ENCODE measurements at regions not wholly inside any gene's neighbourhood (a gene's known extent, or its start where the extent isn't known, plus 50 kb on each side); places are given as distances from the start of the nearest gene placed in this dataset.

DNA sequence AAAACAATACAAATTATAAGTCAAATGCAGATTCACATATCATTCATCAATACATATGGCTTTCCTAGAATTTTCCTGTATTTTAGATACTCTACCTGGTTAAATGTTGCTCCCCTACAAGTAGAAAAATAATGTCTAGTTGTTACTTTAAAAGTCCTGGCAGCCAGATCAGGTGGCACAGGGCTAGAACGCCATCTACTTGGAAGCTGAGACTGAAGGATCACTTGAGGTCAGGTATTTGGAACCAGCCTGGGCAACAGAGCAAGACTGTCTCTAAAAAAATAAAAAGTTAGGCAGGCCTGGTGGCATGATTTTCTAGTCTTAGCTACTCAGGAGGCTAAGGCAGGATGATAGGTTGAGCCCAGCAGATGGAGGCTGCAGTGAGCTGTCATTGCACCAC, 1573.0 kb downstream of the NLGN4Y start:
- H3K36me3 Mint-ChIP-seq (ENCODE audit: low read depth) = peaks cover 10% of the 10 kb centered on the region; the same call in 2 of the 3 replicates
- H3K9me3 Mint-ChIP-seq = no peaks in the 10 kb centered on the region
- ATAC-seq = no peak

More for the DNA sequence above, 1573.0 kb downstream of the NLGN4Y start:
- no peak for DNase-seq (ENCODE audit: low spot score)
- Mint-ChIP-seq H3K27ac (no peak overlapping the region), H3K27me3 (ENCODE audit: insufficient read depth, low read depth, poor library complexity) (no peaks in the 10 kb centered on the region), H3K4me1 (peaks cover 15% of the 10 kb centered on the region; the same call in 2 of the 3 replicates), H3K4me3 (no peak overlapping the region)
- H3K9me2 ChIP-seq (ENCODE audit: insufficient read depth) = no peaks in the 10 kb centered on the region; the same call in 1 of the 2 replicates
- no peaks in the 10 kb centered on the region for H4K20me1 ChIP-seq (replicated peaks; ENCODE audit: insufficient read depth)
- no peak overlapping the region for H3K27ac ChIP-seq (ENCODE audit: low read depth)
- H3K27me3 ChIP-seq (ENCODE audit: insufficient read depth) = no peaks in the 10 kb centered on the region
- H3F3A ChIP-seq (replicated peaks; ENCODE audit: low read depth) = no peaks in the 10 kb centered on the region
- no peak overlapping the region for H3K4me3 ChIP-seq
- no peaks in the 10 kb centered on the region for H3K36me3 ChIP-seq (ENCODE audit: insufficient read depth)
- no peak overlapping the region for H2AFZ ChIP-seq
- peaks cover 18% of the 10 kb centered on the region for H3K4me1 ChIP-seq (ENCODE audit: insufficient read depth)
- H3K4me2 ChIP-seq = no peak overlapping the region
- H3K79me2 ChIP-seq (replicated peaks; ENCODE audit: insufficient read depth) = no peaks in the 10 kb centered on the region
- TF ChIP-seq CREB1 (CRISPR knock-in tag; IDR thresholded peaks at IDR 0.05; ENCODE audit: low read depth) (no peak), ZNF114 (CRISPR knock-in tag; IDR thresholded peaks at IDR 0.05) (no peak), JUNB (IDR thresholded peaks at IDR 0.05; ENCODE audit: unreplicated experiment) (no peak), EZH2phosphoT487 (IDR thresholded peaks at IDR 0.05; ENCODE audit: unreplicated experiment) (no peak), EZH2 (IDR thresholded peaks at IDR 0.05; ENCODE audit: low read depth, unreplicated experiment) (no peak), POLR2AphosphoS5 (IDR thresholded peaks at IDR 0.05; ENCODE audit: low read depth) (no peak), STAT1 (IDR thresholded peaks at IDR 0.05; ENCODE audit: unreplicated experiment) (no peak), ZNF331 (CRISPR knock-in tag; IDR thresholded peaks at IDR 0.05; ENCODE audit: low read depth) (no peak), NANOG (IDR thresholded peaks at IDR 0.05; ENCODE audit: borderline replicate concordance) (no peak)
- TF ChIP-seq, protein P1, sequence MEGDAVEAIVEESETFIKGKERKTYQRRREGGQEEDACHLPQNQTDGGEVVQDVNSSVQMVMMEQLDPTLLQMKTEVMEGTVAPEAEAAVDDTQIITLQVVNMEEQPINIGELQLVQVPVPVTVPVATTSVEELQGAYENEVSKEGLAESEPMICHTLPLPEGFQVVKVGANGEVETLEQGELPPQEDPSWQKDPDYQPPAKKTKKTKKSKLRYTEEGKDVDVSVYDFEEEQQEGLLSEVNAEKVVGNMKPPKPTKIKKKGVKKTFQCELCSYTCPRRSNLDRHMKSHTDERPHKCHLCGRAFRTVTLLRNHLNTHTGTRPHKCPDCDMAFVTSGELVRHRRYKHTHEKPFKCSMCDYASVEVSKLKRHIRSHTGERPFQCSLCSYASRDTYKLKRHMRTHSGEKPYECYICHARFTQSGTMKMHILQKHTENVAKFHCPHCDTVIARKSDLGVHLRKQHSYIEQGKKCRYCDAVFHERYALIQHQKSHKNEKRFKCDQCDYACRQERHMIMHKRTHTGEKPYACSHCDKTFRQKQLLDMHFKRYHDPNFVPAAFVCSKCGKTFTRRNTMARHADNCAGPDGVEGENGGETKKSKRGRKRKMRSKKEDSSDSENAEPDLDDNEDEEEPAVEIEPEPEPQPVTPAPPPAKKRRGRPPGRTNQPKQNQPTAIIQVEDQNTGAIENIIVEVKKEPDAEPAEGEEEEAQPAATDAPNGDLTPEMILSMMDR (conservative IDR thresholded peaks at IDR 0.05; ENCODE audit: low read depth in 2 of 2) = no peak
- TF ChIP-seq, protein P2, sequence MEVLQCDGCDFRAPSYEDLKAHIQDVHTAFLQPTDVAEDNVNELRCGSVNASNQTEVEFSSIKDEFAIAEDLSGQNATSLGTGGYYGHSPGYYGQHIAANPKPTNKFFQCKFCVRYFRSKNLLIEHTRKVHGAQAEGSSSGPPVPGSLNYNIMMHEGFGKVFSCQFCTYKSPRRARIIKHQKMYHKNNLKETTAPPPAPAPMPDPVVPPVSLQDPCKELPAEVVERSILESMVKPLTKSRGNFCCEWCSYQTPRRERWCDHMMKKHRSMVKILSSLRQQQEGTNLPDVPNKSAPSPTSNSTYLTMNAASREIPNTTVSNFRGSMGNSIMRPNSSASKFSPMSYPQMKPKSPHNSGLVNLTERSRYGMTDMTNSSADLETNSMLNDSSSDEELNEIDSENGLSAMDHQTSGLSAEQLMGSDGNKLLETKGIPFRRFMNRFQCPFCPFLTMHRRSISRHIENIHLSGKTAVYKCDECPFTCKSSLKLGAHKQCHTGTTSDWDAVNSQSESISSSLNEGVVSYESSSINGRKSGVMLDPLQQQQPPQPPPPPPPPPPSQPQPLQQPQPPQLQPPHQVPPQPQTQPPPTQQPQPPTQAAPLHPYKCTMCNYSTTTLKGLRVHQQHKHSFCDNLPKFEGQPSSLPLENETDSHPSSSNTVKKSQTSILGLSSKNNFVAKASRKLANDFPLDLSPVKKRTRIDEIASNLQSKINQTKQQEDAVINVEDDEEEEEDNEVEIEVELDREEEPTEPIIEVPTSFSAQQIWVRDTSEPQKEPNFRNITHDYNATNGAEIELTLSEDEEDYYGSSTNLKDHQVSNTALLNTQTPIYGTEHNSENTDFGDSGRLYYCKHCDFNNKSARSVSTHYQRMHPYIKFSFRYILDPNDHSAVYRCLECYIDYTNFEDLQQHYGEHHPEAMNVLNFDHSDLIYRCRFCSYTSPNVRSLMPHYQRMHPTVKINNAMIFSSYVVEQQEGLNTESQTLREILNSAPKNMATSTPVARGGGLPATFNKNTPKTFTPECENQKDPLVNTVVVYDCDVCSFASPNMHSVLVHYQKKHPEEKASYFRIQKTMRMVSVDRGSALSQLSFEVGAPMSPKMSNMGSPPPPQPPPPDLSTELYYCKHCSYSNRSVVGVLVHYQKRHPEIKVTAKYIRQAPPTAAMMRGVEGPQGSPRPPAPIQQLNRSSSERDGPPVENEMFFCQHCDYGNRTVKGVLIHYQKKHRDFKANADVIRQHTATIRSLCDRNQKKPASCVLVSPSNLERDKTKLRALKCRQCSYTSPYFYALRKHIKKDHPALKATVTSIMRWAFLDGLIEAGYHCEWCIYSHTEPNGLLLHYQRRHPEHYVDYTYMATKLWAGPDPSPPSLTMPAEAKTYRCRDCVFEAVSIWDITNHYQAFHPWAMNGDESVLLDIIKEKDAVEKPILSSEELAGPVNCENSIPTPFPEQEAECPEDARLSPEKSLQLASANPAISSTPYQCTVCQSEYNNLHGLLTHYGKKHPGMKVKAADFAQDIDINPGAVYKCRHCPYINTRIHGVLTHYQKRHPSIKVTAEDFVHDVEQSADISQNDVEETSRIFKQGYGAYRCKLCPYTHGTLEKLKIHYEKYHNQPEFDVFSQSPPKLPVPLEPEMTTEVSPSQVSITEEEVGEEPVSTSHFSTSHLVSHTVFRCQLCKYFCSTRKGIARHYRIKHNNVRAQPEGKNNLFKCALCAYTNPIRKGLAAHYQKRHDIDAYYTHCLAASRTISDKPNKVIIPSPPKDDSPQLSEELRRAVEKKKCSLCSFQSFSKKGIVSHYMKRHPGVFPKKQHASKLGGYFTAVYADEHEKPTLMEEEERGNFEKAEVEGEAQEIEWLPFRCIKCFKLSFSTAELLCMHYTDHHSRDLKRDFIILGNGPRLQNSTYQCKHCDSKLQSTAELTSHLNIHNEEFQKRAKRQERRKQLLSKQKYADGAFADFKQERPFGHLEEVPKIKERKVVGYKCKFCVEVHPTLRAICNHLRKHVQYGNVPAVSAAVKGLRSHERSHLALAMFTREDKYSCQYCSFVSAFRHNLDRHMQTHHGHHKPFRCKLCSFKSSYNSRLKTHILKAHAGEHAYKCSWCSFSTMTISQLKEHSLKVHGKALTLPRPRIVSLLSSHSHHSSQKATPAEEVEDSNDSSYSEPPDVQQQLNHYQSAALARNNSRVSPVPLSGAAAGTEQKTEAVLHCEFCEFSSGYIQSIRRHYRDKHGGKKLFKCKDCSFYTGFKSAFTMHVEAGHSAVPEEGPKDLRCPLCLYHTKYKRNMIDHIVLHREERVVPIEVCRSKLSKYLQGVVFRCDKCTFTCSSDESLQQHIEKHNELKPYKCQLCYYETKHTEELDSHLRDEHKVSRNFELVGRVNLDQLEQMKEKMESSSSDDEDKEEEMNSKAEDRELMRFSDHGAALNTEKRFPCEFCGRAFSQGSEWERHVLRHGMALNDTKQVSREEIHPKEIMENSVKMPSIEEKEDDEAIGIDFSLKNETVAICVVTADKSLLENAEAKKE (CRISPR knock-in tag; IDR thresholded peaks at IDR 0.05) = no peak
- TF ChIP-seq, protein P3, sequence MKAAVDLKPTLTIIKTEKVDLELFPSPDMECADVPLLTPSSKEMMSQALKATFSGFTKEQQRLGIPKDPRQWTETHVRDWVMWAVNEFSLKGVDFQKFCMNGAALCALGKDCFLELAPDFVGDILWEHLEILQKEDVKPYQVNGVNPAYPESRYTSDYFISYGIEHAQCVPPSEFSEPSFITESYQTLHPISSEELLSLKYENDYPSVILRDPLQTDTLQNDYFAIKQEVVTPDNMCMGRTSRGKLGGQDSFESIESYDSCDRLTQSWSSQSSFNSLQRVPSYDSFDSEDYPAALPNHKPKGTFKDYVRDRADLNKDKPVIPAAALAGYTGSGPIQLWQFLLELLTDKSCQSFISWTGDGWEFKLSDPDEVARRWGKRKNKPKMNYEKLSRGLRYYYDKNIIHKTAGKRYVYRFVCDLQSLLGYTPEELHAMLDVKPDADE (IDR thresholded peaks at IDR 0.05) = no peak
- TF ChIP-seq, protein P4, sequence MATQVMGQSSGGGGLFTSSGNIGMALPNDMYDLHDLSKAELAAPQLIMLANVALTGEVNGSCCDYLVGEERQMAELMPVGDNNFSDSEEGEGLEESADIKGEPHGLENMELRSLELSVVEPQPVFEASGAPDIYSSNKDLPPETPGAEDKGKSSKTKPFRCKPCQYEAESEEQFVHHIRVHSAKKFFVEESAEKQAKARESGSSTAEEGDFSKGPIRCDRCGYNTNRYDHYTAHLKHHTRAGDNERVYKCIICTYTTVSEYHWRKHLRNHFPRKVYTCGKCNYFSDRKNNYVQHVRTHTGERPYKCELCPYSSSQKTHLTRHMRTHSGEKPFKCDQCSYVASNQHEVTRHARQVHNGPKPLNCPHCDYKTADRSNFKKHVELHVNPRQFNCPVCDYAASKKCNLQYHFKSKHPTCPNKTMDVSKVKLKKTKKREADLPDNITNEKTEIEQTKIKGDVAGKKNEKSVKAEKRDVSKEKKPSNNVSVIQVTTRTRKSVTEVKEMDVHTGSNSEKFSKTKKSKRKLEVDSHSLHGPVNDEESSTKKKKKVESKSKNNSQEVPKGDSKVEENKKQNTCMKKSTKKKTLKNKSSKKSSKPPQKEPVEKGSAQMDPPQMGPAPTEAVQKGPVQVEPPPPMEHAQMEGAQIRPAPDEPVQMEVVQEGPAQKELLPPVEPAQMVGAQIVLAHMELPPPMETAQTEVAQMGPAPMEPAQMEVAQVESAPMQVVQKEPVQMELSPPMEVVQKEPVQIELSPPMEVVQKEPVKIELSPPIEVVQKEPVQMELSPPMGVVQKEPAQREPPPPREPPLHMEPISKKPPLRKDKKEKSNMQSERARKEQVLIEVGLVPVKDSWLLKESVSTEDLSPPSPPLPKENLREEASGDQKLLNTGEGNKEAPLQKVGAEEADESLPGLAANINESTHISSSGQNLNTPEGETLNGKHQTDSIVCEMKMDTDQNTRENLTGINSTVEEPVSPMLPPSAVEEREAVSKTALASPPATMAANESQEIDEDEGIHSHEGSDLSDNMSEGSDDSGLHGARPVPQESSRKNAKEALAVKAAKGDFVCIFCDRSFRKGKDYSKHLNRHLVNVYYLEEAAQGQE (IDR thresholded peaks at IDR 0.05; ENCODE audit: unreplicated experiment) = no peak

All from GM23338 (cell line).